Hematopoietic multipotent progenitor cell (in vitro differentiated cells): ENCODE measurements at regions not wholly inside any gene's neighbourhood (a gene's known extent, or its start where the extent isn't known, plus 50 kb on each side); places are given as distances from the start of the nearest gene placed in this dataset.
A peak's percentile ranks its signal among the peaks of the same experiment; 100 is the strongest.

Source experiments
- DNase-seq, 3 donors: peaks; one replicate each; pipeline ENCODE4 v3.0.0-alpha.2; 2011 to 2015; ENCODE audit warnings: low read depth in 2 of 3, low spot score in 2 of 3

DNA sequence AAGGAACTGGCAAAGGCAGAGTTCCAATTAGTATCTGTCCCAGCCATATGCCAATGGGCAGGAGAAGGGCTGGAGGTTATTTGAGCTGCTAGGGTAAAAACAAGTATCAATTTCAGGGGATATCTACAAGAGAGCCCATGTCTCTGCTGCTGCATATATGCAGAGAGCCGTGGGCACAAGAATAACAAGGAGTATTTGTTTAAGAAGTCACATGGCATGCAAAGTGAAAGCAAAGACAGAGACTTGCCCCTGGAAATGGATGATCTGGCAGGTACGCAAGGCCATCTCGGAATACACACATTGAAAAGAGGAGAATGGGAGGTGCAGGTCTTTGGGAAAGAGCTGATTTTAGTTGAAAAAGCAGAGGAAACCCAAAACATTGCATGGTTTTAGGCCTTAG is 170.6 kb downstream of the EVA1A start:
- DNase-seq, result no peak

DNA sequence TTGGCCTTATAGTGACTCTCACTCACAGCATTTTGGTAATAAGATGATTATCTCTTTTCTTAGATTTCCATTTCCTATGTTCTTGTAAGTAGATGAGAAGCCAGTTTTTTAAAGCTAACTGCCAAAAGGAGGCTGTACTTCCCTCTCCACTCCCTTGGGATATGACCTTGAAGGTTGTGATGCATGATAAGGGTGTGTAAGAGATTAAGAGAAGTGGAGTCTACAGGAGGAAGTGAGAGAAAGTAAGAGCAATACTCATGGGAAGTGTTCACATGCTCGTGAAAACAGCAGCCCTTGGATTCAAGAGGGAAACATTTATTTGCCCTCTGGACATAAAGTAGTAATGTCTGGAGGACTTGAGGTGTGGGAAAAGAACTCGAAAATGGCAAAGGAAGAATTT is 171.5 kb downstream of the EVA1A start:
- DNase-seq, result peak in 1 of 3 donors; percentile 10

DNA sequence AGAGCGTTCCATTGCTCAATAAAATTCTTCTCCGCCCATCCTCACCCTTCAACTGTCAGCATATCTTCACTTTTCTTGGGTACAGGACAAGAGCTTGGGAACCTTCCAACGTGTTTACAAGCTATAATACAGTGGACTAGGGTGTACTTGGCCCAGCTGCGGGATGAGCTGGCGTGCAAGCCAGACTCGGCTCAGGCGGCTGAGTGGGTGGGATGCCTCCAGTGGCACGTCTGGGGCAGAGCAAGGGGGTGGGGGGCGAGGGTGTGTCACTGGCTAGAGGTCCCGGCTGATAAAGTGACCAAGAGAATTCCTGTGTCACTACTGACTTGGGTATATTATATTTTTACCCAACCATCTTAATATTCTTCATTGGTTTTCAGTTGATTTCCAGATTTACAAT is 179.7 kb downstream of the EVA1A start:
- no peak for DNase-seq

DNA sequence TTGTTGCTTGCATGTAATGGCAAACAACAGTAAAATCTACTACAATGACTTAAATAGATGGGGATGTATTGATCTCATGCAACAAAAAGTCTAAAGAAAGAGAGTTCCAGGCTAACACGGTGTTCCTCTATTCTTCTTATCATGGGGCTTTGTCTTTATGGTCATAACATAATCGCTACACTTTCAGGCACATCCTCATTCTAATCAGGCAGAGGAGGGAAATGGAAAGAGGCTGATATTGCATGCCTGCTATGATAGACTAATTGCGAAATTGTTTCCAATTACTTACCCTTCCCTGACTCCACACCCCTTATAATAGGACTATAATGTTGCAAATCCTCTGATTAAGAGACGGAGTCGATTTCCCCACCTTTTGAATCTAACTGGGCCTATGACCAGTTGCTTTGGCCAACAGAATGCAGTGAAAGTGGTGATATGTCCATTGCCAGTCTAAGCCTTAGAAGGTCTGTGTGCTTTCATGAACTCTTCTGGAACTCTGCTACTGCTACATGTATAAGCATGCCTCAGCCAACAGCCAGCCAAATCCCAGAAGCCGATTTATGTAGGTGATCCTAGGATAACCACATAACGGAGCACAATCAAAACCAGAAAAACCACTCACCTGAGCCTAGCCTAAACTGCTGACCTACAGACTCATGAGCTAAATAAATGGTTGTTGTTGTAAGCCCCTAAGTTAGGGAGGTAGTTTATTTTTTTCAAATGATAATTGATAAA is 180.3 kb upstream of the TACR1 start:
- peak in 2 of 3 donors; percentile 11 to 26 for DNase-seq

DNA sequence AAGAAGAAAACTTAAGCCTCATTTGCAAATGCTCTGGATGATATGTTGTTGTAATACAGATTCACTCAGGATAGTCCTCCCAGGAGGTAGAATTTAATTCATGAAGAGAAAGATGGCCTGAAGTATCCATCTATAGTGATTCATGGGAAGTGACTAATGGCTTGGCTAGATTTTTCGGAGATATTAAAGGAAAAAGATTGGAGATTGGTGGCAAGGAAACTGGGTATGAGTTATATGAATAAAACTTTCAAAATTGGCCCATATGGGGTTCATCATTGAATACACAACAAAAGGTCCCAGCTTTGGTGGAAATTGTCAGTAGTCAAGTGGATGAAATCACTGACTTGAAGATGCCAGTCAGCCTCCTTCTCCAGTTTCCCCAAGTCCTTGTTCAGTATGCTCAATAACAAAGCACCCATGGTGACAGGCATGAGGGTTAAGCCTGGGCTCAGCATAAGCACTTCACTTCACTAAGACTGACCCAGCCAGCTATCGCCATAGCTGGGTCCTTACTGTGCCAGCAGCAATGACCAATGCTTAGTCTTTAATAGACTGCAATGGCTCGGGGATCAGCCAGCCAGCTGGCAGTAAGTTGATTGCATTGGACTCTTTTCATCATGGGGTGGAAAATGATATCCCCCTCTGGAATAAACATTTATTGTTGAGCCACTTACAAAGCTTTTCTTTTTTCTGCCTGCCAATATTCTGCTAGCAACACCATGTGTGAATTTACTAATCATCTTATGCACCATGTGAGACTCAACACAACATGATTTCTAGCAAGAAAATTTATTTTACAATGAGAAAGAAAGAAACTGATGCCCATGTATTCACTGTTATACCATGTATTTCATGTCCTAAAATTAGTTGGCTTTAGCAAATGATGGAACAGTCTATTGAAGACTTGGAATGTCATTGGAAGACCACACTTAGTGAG is 176.6 kb upstream of the TACR1 start:
- no peak for DNase-seq

DNA sequence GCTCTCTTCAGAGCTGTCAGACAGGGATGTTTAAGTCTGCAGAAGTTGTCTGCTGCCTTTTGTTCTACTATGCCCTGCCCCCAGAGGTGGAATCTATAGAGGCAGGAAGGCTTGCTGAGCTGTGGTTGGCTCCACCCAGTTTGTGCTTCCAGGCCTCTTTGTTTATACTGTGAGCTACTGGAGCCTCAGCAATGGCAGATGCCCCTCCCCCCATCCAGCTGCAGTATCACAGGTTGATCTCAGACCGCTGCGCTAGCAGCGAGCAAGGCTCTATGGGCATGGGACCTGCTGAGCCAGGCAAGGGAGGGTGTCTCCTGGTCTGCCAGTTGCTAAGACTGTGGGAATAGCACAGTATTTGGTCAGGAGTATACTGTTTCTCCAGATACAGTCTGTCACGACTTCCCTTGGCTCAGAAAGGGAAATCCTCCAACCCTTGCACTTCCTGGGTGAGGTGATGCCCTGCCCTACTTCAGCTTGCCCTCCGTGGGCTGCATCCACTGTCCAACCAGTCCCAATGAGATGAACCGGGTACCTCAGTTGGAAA is 175.2 kb upstream of the TACR1 start:
- peak in 1 of 3 donors; percentile 10 for DNase-seq

DNA sequence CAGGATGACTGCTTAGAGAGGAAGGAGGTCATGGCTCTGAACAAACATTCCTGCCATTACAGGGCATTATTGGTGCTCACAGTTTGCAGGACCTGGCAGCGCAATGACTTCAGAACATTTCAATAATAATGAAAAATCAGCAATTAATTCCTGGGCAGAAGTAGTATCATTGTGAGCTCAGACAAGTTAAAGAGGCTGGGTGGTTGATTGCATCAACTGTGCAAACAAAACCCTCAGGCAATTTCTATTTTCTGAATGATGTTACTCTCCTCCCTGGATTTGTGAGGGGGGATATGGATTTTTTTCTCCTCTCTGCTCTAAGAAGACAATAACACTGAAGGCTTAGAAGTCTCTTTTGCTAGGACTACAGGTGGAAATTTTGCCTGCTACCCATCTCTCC is 168.1 kb upstream of the TACR1 start:
- DNase-seq, result no peak

DNA sequence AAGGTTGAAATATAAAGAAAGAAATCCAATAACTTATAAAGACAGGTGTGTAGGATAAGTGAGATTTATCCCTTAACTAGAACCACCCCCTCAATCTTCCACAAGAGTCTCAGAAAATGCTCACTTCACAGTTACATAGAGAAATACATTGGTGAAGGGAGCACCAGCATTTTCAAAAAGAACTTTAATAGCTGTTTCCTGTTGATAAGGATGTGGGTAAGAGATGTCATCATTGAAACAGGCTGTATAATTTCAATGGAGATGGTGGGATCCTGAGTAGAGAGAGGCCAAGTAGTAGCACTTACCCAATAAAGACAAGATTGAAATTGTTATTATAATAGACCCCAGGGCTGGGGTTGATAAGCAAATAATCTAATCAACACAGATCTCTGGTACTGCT is 162.2 kb upstream of the TACR1 start:
- DNase-seq, result peak in 2 of 3 donors; percentile 75 to 90

DNA sequence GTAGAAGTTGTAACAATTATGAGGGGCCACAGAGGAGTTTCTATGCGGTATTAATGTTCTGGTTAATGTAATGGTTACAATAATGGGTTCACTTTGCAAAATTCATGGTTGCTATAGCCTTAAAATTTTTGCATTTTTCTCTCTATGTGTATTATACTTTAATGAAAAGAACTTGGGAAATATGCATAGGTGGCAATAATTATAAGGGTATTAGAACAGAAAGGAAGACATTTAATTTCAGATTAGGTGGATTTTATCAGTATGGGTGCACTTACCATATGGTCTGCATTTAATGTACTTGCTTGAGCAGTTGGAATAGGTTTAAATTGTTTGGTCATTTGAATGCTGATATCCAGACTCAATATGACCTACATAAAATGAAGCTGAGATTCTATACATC is 161.6 kb upstream of the TACR1 start:
- no peak for DNase-seq

DNA sequence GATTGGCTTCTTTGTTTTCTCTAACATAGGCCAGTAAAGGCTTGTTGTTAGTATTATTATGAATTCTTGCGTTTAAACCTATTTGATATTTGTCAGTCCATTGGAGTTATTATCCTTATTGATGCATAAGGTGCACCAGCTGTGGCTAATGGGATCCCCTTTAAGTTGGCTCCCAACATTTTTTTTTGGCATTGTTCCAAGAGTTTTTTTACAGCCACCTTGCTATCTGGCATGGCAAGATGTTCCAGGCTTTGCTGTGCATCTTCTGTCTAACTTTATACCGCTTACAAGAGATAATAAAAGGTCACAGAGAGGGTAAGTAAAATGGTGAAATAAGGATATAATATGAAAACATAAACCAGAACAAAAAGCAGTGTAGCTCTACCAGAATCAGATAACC is 157.5 kb upstream of the TACR1 start:
- no peak for DNase-seq

DNA sequence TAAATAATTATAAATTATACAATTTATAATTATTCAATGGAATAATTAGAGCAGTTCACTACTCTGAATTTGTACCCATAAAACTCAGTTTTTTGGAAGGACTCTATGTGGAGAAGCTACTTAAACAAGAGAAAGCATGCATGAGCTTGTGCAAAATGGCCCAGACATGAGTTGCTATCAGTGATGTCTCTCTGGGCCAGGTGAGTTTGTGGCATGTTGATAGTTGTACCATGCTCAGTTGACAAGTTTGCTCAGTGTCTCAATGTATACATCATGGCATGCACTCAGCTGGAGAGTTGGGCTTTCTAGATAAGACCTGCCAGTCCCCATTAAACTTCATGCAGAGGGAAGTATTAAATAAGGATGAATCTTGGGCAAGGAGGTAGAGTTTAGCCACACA is 153.8 kb upstream of the TACR1 start:
- DNase-seq, result no peak

DNA sequence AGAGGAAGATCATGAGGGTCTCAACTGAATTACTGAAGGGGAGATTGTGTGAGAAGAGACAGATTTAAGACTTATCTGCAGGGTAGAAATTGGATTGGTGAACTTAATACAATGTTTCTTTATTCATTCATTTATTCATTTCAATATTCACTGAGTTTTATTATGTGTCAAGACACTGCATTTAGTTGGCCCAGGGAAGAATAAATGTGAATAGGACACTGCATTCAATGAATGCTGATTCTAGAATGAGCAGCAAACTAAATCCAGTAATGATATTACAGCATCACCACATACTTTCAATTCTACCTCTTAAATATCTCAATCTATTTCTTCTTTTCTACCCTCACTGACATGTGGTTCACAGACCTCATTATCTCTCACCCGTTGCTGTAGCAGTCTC is 149.0 kb upstream of the TACR1 start:
- DNase-seq, result no peak

DNA sequence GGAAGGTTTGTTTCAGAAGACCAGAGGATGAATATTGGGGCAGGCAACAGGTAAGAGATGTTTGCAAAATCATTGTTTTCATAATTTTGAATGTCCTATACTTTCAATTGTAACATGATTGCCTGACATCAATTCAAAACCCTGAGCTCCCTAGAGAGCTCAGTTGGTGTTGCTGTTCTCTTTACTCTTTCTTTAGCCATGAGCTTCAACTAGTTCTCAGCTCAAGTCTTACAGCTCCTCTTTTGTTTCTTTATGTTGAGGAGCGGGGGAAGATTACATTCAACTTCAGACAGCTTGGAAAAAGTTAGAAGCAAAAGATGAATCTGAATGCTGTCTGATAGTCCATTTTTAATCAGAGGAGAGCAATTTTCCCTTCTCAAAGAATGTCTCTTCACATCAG is 144.8 kb upstream of the TACR1 start:
- no peak for DNase-seq

DNA sequence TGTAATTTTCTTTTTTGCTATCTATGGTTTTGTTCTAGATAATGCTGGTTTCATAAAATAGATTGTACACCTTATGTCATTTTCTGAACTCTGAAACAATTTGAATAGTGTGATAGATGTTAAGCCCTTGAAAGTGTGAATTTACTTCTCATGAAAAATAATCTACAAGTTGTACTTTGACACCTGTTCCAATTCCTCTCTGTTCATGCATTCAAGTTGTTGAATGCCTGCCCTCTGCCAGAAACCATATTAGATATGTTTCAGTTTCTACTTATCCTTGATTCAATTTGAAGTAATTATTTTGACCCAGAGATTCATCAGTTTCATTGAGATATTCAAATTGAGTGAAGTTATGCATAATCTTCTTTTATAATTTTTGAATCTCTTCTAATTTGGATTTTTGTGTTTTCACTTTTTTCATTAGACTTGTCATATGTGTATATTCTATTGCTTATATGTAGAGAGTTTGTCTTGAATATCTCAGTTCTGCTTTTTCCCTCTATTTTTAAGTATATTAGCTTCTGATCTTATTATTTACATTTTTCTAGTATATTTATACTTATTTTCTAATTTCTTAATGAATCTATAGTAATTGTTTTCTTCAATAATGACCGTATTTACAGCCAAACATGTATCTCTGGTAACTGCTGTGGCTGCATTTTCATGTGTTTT is 143.3 kb upstream of the TACR1 start:
- no peak for DNase-seq

DNA sequence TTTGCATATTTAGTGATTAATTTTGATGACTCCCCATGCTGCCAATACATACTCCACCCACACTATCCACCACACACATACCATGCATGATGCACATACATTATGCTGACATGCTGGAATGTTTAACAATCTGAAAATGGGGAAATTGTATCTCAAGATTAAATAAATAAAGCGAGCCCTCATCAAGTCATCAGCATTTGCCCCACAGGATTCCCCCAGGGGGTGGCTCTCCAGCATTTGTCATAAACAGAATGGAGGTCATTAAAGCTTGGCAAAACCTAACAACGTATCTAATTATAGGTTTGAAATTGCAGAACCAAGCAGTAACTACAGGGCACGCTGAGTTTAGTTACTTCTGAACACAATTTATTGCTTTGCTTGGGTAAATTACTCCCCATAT is 141.2 kb upstream of the TACR1 start:
- no peak for DNase-seq

DNA sequence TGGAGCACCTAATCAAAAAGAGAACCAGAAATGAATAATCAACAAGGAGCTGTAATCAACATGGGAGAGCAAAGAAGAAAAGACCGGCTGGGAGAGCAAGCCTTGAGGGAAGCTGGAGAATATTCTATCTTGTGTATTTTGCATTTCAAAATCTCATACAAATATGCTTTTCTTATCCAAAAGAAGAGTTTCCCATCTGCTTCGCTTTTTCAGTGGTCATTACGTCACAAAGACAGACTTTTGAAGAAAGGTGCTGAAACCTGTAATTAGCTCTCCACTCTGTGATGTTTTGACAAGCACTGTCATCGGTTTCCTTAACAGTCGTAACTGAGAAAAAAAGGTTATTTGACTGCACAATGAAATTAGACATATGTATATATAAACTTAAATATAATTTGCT is 139.1 kb upstream of the TACR1 start:
- no peak for DNase-seq

DNA sequence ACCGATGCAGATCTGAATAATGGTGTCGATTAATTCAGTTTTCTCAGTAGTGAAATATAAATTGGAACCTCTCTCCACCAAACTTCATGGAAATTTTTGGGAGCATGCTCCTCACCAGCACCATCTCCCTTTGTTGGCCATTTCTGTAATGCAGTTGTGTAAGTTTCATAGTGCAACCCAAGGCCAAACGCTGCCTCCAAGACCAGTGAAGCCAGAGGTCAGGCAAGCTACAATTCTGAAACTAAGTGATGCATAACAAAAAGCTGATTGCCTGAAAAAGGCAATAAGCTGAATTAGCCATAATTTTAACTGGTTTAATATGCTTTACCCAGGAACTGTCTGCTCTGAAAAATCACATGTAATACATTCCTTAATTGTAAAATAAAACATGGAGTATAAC is 138.3 kb upstream of the TACR1 start:
- no peak for DNase-seq

DNA sequence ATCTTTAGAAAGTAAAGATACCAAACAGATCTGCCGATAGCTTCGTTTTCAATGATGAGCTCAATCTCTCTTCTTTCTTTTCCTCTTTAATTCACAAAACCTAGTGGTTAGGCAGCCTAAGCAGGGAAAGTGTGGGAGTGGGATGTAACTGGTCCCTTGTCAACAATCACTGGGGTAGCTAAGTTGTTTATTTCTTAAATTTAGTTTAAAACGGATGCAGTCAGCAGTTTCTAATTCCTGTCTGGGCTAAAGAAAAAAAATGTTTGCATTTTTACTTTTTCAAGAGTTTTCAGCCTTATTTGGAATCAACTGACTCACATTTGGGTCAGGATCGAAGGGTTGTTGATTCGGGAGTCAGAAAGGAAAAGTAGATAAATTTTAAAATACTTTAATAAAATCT is 137.7 kb upstream of the TACR1 start:
- DNase-seq, result no peak

DNA sequence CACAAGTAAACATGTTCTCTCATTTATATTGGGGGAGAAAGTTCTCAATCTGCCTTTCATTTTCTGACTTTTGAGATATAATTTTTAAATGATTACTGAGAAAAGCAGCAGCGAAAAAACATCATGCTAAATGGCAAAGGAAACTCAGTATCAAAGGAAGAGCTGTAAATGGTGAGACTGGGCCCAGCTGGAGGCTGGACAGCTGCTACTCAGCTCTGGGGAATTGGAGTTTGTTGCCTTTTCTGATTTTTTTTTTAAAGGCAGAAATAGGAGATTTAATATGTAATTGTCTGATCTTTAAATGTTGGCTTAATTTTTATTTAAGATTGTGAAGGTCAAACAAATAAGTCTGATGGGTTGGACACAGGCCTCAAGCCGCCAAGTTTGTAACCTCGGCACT is 137.1 kb upstream of the TACR1 start:
- DNase-seq, result no peak

DNA sequence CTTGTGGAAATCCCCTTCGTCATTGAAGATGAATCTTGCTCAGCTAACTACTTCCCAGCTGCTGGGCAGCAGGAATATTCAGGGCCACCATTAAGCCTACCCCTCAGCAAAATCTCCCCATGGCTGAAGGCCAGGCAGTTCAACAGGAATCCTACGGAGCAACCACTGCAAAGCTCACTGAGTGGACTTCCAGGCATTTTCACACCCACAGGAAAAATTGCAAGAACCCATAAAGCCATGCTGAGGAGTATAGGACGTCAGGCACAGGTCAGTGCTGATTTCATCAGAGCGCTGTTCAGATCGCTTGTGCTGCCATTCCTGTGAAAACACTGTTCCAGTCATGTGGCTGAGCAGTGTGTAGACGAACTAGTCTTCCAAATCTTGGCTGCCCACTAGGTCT is 134.8 kb upstream of the TACR1 start:
- no peak for DNase-seq

DNA sequence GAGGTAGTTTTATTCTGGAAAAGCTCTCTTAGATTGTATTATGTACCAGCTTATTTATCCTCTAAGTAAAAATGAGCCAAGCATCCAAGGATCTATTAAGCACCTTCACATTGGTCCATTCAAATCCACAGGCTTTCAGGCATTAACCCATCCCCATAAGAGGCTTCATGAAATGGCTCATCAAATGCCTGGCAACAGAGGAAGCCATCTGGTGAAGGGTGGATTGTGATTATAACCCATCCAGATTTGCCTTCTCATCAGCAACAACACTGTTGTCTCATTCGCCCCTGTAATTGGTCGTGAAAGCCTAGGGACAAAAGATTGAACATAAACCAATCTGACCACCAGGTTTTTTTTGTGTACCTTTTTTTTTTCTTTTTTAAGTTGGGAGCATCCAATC is 134.3 kb upstream of the TACR1 start:
- DNase-seq, result no peak
